ENCODE measurements at regions not wholly inside any gene's neighbourhood (a gene's known extent, or its start where the extent isn't known, plus 50 kb on each side); places are given as distances from the start of the nearest gene placed in this dataset.
A peak's percentile ranks its signal among the peaks of the same experiment; 100 is the strongest.
"Not testable (repeated sequence)": the region's sequence is repeated elsewhere in the genome, so short reads cannot be mapped to it uniquely, and the experiment has no call there.

- H3K27ac ChIP-seq (ENCODE audit: low read depth, low read length) = no peak overlapping the region
- WGBS, 3 donors = 78 to 85% (median 81%) methylated on average over 3 of the region's 3 CpGs
Measured at GRCh38 chr1:67601539-67601938, 83.5 kb upstream of the GADD45A start.

DNA sequence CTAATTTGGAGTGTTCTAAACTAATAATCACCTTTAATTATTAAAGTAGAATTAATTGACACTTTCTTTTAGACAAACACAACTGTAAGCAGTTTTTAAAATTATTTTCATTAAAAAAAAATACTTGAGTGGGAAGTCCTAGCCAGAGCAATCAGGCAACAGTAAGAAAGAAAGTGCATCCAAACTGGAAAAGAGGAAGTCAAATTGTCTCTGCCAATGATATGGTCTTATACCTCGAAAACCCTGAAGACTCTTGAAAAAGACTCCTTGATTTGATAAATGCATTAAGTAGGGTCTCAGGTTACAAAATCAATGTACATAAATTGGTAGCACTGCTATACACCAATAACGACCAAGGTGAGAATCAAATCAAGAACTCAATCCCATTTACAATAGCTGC is 83.0 kb upstream of the GADD45A start:
- no peak overlapping the region for H3K27ac ChIP-seq (ENCODE audit: low read depth, low read length)
- 81 to 92% (median 82%) methylated on average over 2 of the region's 2 CpGs for WGBS, 3 donors

- no peak overlapping the region for H3K27ac ChIP-seq (ENCODE audit: low read depth, low read length)
- 84 to 86% (median 85%) methylated on average over 5 of the region's 5 CpGs for WGBS, 3 donors
Measured at GRCh38 chr1:67604778-67605177, 80.2 kb upstream of the GADD45A start.

- WGBS, 3 donors = 90 to 95% (median 94%) methylated on average over 7 of the region's 7 CpGs
- no peak overlapping the region for H3K27ac ChIP-seq (ENCODE audit: low read depth, low read length)
Measured at GRCh38 chr1:67605209-67605780, 79.7 kb upstream of the GADD45A start.

GRCh38 chr1:67607286-67607685 is 77.7 kb upstream of the GADD45A start:
- WGBS, 3 donors = 79 to 84% (median 82%) methylated on average over 4 of the region's 4 CpGs
- H3K27ac ChIP-seq (ENCODE audit: low read depth, low read length) = no peak overlapping the region

- H3K27ac ChIP-seq (ENCODE audit: low read depth, low read length) = no peak overlapping the region
- 85 to 89% (median 88%) methylated on average over 6 of the region's 6 CpGs for WGBS, 3 donors
Measured at GRCh38 chr1:67607699-67608098, 77.3 kb upstream of the GADD45A start.

- 73 to 88% (median 79%) methylated on average over 11 of the region's 11 CpGs for WGBS, 3 donors
- H3K27ac ChIP-seq (ENCODE audit: low read depth, low read length) = no peak overlapping the region
Measured at GRCh38 chr1:67608661-67609576, 76.1 kb upstream of the GADD45A start.

GRCh38 chr1:67609577-67610341 is 75.2 kb upstream of the GADD45A start:
- H3K27ac ChIP-seq (ENCODE audit: low read depth, low read length) = no peak overlapping the region
- 87 to 96% (median 91%) methylated on average over 10 of the region's 10 CpGs for WGBS, 3 donors

GRCh38 chr1:67610450-67610849 is 74.6 kb upstream of the GADD45A start:
- no peak overlapping the region for H3K27ac ChIP-seq (ENCODE audit: low read depth, low read length)
- 80 to 94% (median 88%) methylated on average over 5 of the region's 5 CpGs for whole genome bisulfite sequencing, 3 donors

GRCh38 chr1:67611846-67612245 is 73.2 kb upstream of the GADD45A start:
- WGBS, 3 donors = 75 to 78% (median 76%) methylated on average over 3 of the region's 3 CpGs
- no peak overlapping the region for H3K27ac ChIP-seq (ENCODE audit: low read depth, low read length)

DNA sequence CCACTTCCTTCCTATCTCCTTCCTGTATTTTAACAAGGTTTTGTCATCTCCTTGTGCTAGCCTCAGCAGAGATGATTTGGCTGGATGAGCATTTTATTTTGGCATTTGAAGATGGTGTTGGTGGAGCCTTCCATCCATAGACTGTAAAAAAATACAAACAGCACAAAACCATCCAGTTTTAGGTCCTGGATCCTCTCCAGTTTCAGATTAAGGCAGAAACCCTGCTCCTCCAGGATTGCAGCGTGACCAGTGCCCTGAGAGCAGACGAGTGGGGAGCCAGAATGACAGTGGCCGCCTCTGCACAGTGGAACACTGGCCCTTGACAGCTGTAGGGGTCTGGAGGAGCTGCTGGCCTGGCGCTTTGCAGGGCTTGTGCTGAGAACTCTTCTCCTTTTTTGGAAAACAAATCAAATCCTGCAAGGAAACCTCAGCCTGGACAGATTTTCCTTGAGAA is 72.2 kb upstream of the GADD45A start:
- no peak overlapping the region for H3K27ac ChIP-seq (ENCODE audit: low read depth, low read length)

GRCh38 chr1:67613479-67613878 is 71.5 kb upstream of the GADD45A start:
- H3K27ac ChIP-seq (ENCODE audit: low read depth, low read length) = not testable (repeated sequence)
- WGBS, 3 donors = 94 to 96% (median 96%) methylated on average over 8 of the region's 8 CpGs

More for the DNA sequence above, 72.2 kb upstream of the GADD45A start:
- 47 to 88% (median 70%) methylated on average over 4 of the region's 4 CpGs for WGBS, 3 donors

DNA sequence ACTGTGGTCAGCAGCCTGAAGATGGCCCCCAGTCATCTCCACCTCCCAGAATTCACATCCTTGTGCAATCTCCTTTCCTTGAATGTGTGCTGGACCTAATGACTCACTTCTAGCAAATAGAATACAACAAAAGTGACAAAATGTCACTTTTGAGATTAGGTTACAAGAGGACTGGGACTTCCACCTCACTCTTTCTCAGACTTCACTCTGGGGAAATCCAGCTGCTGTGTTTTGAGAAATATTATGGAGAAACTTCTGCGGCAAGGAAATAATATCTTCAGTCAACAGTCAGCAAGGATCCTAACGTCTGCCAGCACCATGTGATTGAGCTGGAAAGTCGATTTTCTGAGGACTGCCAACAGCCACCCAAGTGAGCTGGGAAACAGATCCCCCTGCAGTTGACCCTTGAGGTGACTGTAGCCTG is 70.5 kb upstream of the GADD45A start:
- no peak overlapping the region for H3K27ac ChIP-seq (ENCODE audit: low read depth, low read length)
- 47 to 70% (median 69%) methylated on average over 3 of the region's 3 CpGs for WGBS, 3 donors

GRCh38 chr1:67615886-67616285 is 69.1 kb upstream of the GADD45A start:
- WGBS, 3 donors = 97 to 98% (median 97%) methylated on average over 1 of the region's 1 CpG
- no peak overlapping the region for H3K27ac ChIP-seq (ENCODE audit: low read depth, low read length)

DNA sequence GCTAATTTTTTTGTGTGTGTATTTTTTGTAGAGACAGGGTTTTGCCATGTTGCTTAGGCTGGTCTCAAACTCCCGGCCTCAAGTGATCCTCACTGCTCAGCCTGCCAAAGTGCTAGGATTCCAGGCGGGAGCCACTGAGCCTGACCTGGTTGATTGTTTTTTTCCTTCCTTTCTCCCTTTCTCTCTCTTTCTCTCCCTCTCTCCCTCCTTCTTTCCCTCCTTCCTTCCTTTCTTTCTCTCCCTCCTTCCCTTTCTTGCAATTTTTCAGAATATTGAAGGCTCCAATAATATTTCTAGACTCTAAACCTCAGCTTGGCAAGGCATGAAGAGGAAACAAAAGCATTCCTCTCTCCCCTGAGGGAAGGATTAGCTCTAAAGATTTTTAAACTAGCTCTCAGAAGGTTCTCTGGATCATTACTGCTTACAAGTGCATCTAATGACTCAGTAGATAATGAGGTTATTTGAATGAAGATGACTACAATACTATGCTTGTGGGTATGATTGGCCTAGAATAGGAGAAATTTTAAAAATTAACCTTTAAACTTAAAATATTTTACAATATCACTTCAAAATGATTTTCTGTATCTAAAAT is 68.5 kb upstream of the GADD45A start:
- no peak overlapping the region for H3K27ac ChIP-seq (ENCODE audit: low read depth, low read length)
- 92 to 100% (median 93%) methylated on average over 2 of the region's 2 CpGs for WGBS, 3 donors

- WGBS, 3 donors = 42 to 54% (median 44%) methylated on average over 14 of the region's 14 CpGs
- H3K27ac ChIP-seq (ENCODE audit: low read depth, low read length) = peak overlapping the region; percentile 0
Measured at GRCh38 chr1:67618285-67619018, 66.5 kb upstream of the GADD45A start.

DNA sequence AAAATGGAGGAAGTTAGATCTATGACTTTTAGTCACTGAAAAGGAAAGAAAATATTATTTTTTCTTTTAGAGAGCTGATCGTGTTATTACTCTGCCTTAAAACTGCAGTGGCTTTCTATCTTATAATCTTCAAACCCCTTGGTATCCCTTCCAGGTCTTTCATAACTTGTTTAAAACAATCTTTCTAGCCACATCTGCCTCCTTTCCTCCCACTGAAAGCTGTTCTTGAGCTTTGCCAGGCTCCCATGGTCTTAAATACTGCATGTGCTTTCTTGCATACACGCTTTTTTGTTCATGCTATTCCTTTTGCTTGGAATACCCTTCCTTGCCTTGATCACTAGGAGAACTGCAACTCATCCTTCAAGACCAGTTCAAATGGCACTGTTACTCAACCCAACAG is 65.9 kb upstream of the GADD45A start:
- 31 to 64% (median 34%) methylated on average over 2 of the region's 2 CpGs for WGBS, 3 donors
- H3K27ac ChIP-seq (ENCODE audit: low read depth, low read length) = no peak overlapping the region

DNA sequence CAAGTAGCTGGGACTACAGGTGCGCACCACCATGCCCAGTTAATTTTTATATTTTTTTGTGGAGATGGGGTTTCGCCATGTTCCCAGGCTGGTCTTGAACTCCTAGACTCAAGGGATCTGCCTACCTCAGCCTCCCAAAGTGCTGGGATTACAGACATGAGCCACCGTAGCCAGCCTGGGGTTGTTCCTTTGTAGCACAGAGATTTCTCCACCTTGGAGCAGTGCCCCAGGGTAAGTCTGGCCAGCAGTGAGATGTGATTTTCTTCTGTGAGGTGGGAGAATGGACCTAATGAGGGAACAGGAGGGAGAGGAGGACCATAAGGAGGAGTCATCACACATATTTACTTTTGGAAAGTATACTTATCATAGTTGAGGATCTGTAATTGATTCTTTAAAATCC is 61.1 kb upstream of the GADD45A start:
- WGBS, 3 donors = 84 to 94% (median 92%) methylated on average over 3 of the region's 3 CpGs
- H3K27ac ChIP-seq (ENCODE audit: low read depth, low read length) = no peak overlapping the region

All from adipose tissue (tissue), 3 donors.